ENCODE measurements at regions not wholly inside any gene's neighbourhood (a gene's known extent, or its start where the extent isn't known, plus 50 kb on each side); places are given as distances from the start of the nearest gene placed in this dataset.

DNA sequence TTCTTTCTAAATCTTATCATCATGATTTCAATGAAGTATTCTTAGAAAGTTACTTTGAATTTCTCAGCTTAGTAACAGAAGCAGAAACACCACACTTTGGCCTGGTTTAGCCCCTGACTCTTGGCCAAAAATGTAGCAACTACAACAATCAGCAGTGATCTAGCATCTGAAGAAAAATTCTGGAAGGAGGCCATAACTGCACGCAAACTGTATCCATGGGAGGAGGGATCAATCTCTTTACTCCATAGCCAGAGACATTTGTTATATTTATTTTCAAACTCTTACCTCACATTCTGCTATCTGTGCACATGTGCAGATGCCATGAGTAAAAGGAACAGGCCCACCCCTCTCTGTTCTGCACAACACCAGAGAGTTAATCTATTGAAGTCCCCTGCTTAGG is 251.0 kb upstream of the P2RY1 start:
- TF ChIP-seq, protein P1, sequence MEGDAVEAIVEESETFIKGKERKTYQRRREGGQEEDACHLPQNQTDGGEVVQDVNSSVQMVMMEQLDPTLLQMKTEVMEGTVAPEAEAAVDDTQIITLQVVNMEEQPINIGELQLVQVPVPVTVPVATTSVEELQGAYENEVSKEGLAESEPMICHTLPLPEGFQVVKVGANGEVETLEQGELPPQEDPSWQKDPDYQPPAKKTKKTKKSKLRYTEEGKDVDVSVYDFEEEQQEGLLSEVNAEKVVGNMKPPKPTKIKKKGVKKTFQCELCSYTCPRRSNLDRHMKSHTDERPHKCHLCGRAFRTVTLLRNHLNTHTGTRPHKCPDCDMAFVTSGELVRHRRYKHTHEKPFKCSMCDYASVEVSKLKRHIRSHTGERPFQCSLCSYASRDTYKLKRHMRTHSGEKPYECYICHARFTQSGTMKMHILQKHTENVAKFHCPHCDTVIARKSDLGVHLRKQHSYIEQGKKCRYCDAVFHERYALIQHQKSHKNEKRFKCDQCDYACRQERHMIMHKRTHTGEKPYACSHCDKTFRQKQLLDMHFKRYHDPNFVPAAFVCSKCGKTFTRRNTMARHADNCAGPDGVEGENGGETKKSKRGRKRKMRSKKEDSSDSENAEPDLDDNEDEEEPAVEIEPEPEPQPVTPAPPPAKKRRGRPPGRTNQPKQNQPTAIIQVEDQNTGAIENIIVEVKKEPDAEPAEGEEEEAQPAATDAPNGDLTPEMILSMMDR (IDR thresholded peaks at IDR 0.05; ENCODE audit: insufficient read depth, low read length, poor library complexity, severe bottlenecking): no peak
- no peak for TF ChIP-seq EZH2phosphoT487 (conservative IDR thresholded peaks at IDR 0.05; ENCODE audit: low read length)

All from SU-DHL-6 (cell line).